Neural progenitor cell (in vitro differentiated cells): ENCODE measurements at regions not wholly inside any gene's neighbourhood (a gene's known extent, or its start where the extent isn't known, plus 50 kb on each side); places are given as distances from the start of the nearest gene placed in this dataset.

ENCODE experiments used
- DNase-seq: peaks from one replicate; pipeline ENCODE4 v3.0.0-alpha.2; 2016; ENCODE audit warnings: low spot score
- H2AFZ ChIP-seq: fragments of 200-600 bp; sonication (generic); replicated peaks from 2 replicates; pipeline ENCODE4 v1.6.1; 2016; ENCODE audit warnings: antibody characterized with exemption
- H3F3A ChIP-seq: fragments of 200-600 bp; sonication (generic); 2 replicates; pipeline ENCODE4 v1.6.1; 2016; ENCODE audit warnings: antibody characterized with exemption, low read depth
- H3K27ac ChIP-seq: fragments of 200-600 bp; sonication (generic); 2 replicates; pipeline ENCODE4 v1.5.1; 2016; ENCODE audit warnings: mild to moderate bottlenecking
- H3K27me3 ChIP-seq: fragments of 200-600 bp; sonication (generic); 2 replicates; pipeline ENCODE4 v1.6.1; 2016; ENCODE audit warnings: mild to moderate bottlenecking, moderate library complexity
- H3K36me3 ChIP-seq: fragments of 200-600 bp; sonication (generic); 2 replicates; pipeline ENCODE4 v1.5.1; 2016
- H3K4me1 ChIP-seq: fragments of 200-600 bp; sonication (generic); 2 replicates; pipeline ENCODE4 v1.6.1; 2016; ENCODE audit warnings: mixed run types
- H3K4me2 ChIP-seq: fragments of 200-600 bp; sonication (generic); 2 replicates; pipeline ENCODE4 v1.6.1; 2016
- H3K4me3 ChIP-seq: fragments of 200-600 bp; sonication (generic); 2 replicates; pipeline ENCODE4 v1.5.1; 2016
- H3K79me2 ChIP-seq: fragments of 200-600 bp; sonication (generic); 2 replicates; pipeline ENCODE4 v1.6.1; 2016; ENCODE audit warnings: low read depth
- H3K9ac ChIP-seq: fragments of 200-600 bp; sonication (generic); 2 replicates; pipeline ENCODE4 v1.6.1; 2016
- H3K9me3 ChIP-seq: fragments of 200-600 bp; sonication (generic); 2 replicates; pipeline ENCODE4 v1.5.1; 2016; ENCODE audit warnings: low read depth
- H4K20me1 ChIP-seq: fragments of 200-600 bp; sonication (generic); 2 replicates; pipeline ENCODE4 v1.6.1; 2016; ENCODE audit warnings: low read depth
- H3K27ac Mint-ChIP-seq: 3 replicates; pipeline ENCODE4 v1.8.0; 2021; ENCODE audit warnings: mixed read lengths
- H3K27me3 Mint-ChIP-seq: 2 replicates; pipeline ENCODE4 v1.8.0; 2022; ENCODE audit warnings: low read depth, mild to moderate bottlenecking, inconsistent platforms, moderate library complexity, mixed read lengths; ENCODE audit not compliant: insufficient read depth
- H3K36me3 Mint-ChIP-seq: 3 replicates; pipeline ENCODE4 v1.8.0; 2021; ENCODE audit warnings: mixed read lengths
- H3K4me1 Mint-ChIP-seq: 3 replicates; pipeline ENCODE4 v1.8.0; 2021; ENCODE audit warnings: mixed read lengths
- H3K4me3 Mint-ChIP-seq: 3 replicates; pipeline ENCODE4 v1.8.0; 2021; ENCODE audit warnings: mild to moderate bottlenecking, moderate library complexity, mixed read lengths
- H3K9me3 Mint-ChIP-seq: 3 replicates; pipeline ENCODE4 v1.8.0; 2020; ENCODE audit warnings: mixed read lengths
- CTCF ChIP-seq: fragments of 200-600 bp; sonication (generic); IDR thresholded peaks from 2 replicates; pipeline ENCODE4 v1.5.1; 2017; ENCODE audit warnings: antibody characterized with exemption, mild to moderate bottlenecking
- EZH2 ChIP-seq: fragments of 200-600 bp; sonication (generic); IDR thresholded peaks from 2 replicates; pipeline ENCODE4 v1.6.1; 2017; ENCODE audit warnings: antibody characterized with exemption, mild to moderate bottlenecking, moderate library complexity
- EZH2phosphoT487 ChIP-seq: fragments of 200-600 bp; sonication (generic); IDR thresholded peaks from 2 replicates; pipeline ENCODE4 v1.6.1; 2017; ENCODE audit warnings: antibody characterized with exemption

- H2AFZ ChIP-seq, result no peak overlapping the region
- H3K9ac ChIP-seq, result no peak overlapping the region
- no peaks in the 10 kb centered on the region for H3K4me1 ChIP-seq
- no peaks in the 10 kb centered on the region for H3K36me3 Mint-ChIP-seq
- H3K4me1 Mint-ChIP-seq, result peaks cover 6% of the 10 kb centered on the region
- H3K9me3 Mint-ChIP-seq, result peaks cover 3% of the 10 kb centered on the region
- no peak for DNase-seq
- H3K36me3 ChIP-seq, result no peaks in the 10 kb centered on the region
- no peaks in the 10 kb centered on the region for H3K27me3 ChIP-seq
- no peak for TF ChIP-seq CTCF
- TF ChIP-seq EZH2phosphoT487, result no peak
- TF ChIP-seq EZH2, result no peak
- H4K20me1 ChIP-seq, result no peaks in the 10 kb centered on the region
- no peak overlapping the region for H3K4me2 ChIP-seq
- no peak overlapping the region for H3K27ac ChIP-seq
- H3K27me3 Mint-ChIP-seq, result no peaks in the 10 kb centered on the region
- H3F3A ChIP-seq, result no peaks in the 10 kb centered on the region
- H3K9me3 ChIP-seq, result no peaks in the 10 kb centered on the region
- no peaks in the 10 kb centered on the region for H3K79me2 ChIP-seq
- no peak overlapping the region for H3K4me3 Mint-ChIP-seq
- no peak overlapping the region for H3K4me3 ChIP-seq
- no peak overlapping the region for H3K27ac Mint-ChIP-seq
Observed at GRCh38 chr16:9422762-9423513, 331.5 kb downstream of the HAPSTR1 start.

- H3K4me1 Mint-ChIP-seq, result peaks cover 13% of the 10 kb centered on the region
- no peak overlapping the region for H3K4me3 Mint-ChIP-seq
- no peak for TF ChIP-seq CTCF
- no peak for TF ChIP-seq EZH2phosphoT487
- no peak for TF ChIP-seq EZH2
- H3K36me3 Mint-ChIP-seq, result no peaks in the 10 kb centered on the region
- Histone ChIP-seq H3K27me3 (no peaks in the 10 kb centered on the region), H2AFZ (peak overlapping the region; percentile 76), H3K4me2 (no peak overlapping the region), H3K4me3 (no peak overlapping the region), H3K79me2 (no peaks in the 10 kb centered on the region), H3K9me3 (no peaks in the 10 kb centered on the region), H3K4me1 (peaks cover 14% of the 10 kb centered on the region), H3K27ac (no peak overlapping the region), H3K36me3 (no peaks in the 10 kb centered on the region), H4K20me1 (no peaks in the 10 kb centered on the region), H3K9ac (no peak overlapping the region), H3F3A (peaks cover 8% of the 10 kb centered on the region)
- peaks cover 3% of the 10 kb centered on the region for H3K9me3 Mint-ChIP-seq
- H3K27ac Mint-ChIP-seq, result no peak overlapping the region
- no peaks in the 10 kb centered on the region for H3K27me3 Mint-ChIP-seq
- no peak for DNase-seq
Observed at GRCh38 chr16:9425236-9425635, 333.8 kb downstream of the HAPSTR1 start.

GRCh38 chr16:9428355-9429005 lies 337.0 kb downstream of the HAPSTR1 start:
- Mint-ChIP-seq H3K27ac (no peak overlapping the region), H3K36me3 (no peaks in the 10 kb centered on the region), H3K4me3 (no peak overlapping the region), H3K9me3 (peaks cover 3% of the 10 kb centered on the region), H3K4me1 (peaks cover 18% of the 10 kb centered on the region), H3K27me3 (peaks cover 2% of the 10 kb centered on the region)
- Histone ChIP-seq H3K4me1 (peaks cover 16% of the 10 kb centered on the region), H3K36me3 (no peaks in the 10 kb centered on the region), H3K79me2 (no peaks in the 10 kb centered on the region), H3K4me3 (no peak overlapping the region), H3K27ac (no peak overlapping the region), H3F3A (peaks cover 8% of the 10 kb centered on the region), H3K9me3 (no peaks in the 10 kb centered on the region), H2AFZ (no peak overlapping the region), H4K20me1 (no peaks in the 10 kb centered on the region), H3K27me3 (no peaks in the 10 kb centered on the region), H3K9ac (no peak overlapping the region), H3K4me2 (no peak overlapping the region)
- TF ChIP-seq CTCF, result no peak
- TF ChIP-seq EZH2, result no peak
- TF ChIP-seq EZH2phosphoT487, result no peak
- no peak for DNase-seq
